Esophagus squamous epithelium (tissue), 5 donors: ENCODE measurements at regions not wholly inside any gene's neighbourhood (a gene's known extent, or its start where the extent isn't known, plus 50 kb on each side); places are given as distances from the start of the nearest gene placed in this dataset.

Experiments used
- DNase-seq: peaks from one replicate; lab custom pipeline; 2025; lab: John Stamatoyannopoulos, UW
- H3K27ac ChIP-seq, 4 donors: fragments of 200-600 bp; sonication (generic); one replicate each; pipeline ENCODE4 v1.5.1; 2016 to 2019; ENCODE audit warnings: mild to moderate bottlenecking in 1 of 4
- H3K27me3 ChIP-seq, 4 donors: fragments of 200-600 bp; sonication (generic); 1 replicate in 3 of 4; 2 replicates in 1 of 4; pipeline versions ENCODE4 v1.5.1 to v1.6.0; 2017 to 2021; ENCODE audit warnings: antibody characterized with exemption in 1 of 4
- H3K36me3 ChIP-seq, 3 donors: fragments of 200-600 bp; sonication (generic); one replicate each; pipeline ENCODE4 v1.5.1; 2016 to 2019
- H3K4me1 ChIP-seq, 3 donors: fragments of 200-600 bp; sonication (generic); one replicate each; pipeline ENCODE4 v1.5.1; 2017 to 2019
- H3K4me3 ChIP-seq, 4 donors: fragments of 200-600 bp; sonication (generic); 1 replicate in 3 of 4; 2 replicates in 1 of 4; pipeline ENCODE4 v1.5.1; 2016 to 2019; ENCODE audit warnings: mild to moderate bottlenecking in 2 of 4, moderate library complexity in 1 of 4
- H3K9me3 ChIP-seq, 3 donors: fragments of 200-600 bp; sonication (generic); one replicate each; pipeline ENCODE4 v1.5.1; 2016 to 2019
- CTCF ChIP-seq, 6 experiments: fragments of 450-650 bp in 4 of 6; fragments of 200-600 bp in 2 of 6; sonication (generic) in 2 of 6; IDR thresholded peaks; one replicate each; pipeline ENCODE4 v1.5.1; 2016 to 2019; ENCODE audit warnings: antibody characterized with exemption in 6 of 6, mild to moderate bottlenecking in 4 of 6, moderate library complexity in 4 of 6
- POLR2A ChIP-seq, 4 donors: fragments of 450-650 bp; IDR thresholded peaks; one replicate each; pipeline ENCODE4 v1.6.1; 2017; ENCODE audit warnings: antibody characterized with exemption in 4 of 4, mild to moderate bottlenecking in 4 of 4, moderate library complexity in 3 of 4
- WGBS, 2 donors: methylation state at CpG; one replicate each; pipeline ENCODE4 v1.1.5; 2018; 5-methylcytosine and 5-hydroxymethylcytosine counted together
- intact Hi-C: fragments of 100-400 bp; cut with DNase I; formaldehyde crosslinking; loops from one replicate; pipeline ENCODE4 v1.15.0; 2022
- donor health status: DM: yes; HTN: yes; CAD: no.

DNA sequence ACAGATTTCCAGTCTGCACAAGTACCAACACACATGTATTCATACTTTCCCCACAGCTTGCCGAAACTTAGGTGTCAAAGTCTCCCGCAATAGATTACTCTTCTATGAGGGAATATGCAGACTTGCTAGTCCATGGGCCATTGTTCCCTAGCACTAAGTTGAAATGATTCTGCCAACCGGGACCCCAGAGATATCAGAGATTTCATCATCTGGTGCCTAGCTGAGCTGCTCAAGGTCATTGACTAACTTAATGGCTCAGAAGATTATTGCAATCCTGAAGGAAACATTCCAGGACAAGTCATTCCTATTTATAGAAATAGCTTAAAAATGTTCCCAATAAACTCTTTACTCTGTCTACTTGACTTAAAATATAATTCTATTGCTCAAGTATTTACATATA, 202.6 kb downstream of the PIK3R1 start:
- Histone ChIP-seq H3K27me3 (no peaks in the 10 kb centered on the region), H3K4me1 (peaks cover 0 to 49% (median 34%) of the 10 kb centered on the region in 3 donors), H3K27ac (peak overlapping the region in 2 of 4 donors; percentile 28 to 52), H3K36me3 (no peaks in the 10 kb centered on the region), H3K9me3 (no peaks in the 10 kb centered on the region), H3K4me3 (no peak overlapping the region)
- intact Hi-C loops: no loop called here
- no peak for TF ChIP-seq POLR2A (IDR thresholded peaks at IDR 0.05)
- TF ChIP-seq CTCF (IDR thresholded peaks at IDR 0.05): no peak
- 37 to 67% methylated on average over 3 of the region's 3 CpGs for WGBS, 2 donors
- DNase-seq: no peak

DNA sequence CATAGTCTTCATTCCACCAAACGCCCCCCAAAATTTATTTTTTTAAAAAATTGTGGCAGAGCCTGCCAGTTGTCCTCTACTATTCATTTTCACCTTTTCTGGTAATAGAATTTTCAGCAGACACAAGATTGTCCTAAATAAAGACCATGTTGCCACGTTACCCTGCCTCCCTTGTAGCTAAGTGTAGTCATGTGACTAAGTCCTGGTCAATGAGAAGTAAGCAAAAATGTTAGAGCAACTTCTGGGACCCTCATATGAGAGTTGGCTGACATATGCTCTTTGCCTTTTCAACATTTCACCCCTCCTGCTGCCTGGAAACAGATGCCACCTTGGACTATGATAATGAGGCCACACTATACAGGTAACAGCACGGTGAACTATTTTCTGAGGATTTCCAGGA, 203.1 kb downstream of the PIK3R1 start:
- WGBS, 2 donors: 83 to 87% methylated on average over 3 of the region's 3 CpGs
- Histone ChIP-seq H3K27ac (peak overlapping the region in 3 of 4 donors; percentile 28 to 52 (median 36)), H3K4me1 (peaks cover 0 to 49% (median 34%) of the 10 kb centered on the region in 3 donors), H3K27me3 (no peaks in the 10 kb centered on the region), H3K9me3 (no peaks in the 10 kb centered on the region), H3K4me3 (no peak overlapping the region), H3K36me3 (no peaks in the 10 kb centered on the region)
- DNase-seq: no peak
- intact Hi-C loops: no loop called here
- TF ChIP-seq POLR2A (IDR thresholded peaks at IDR 0.05) (no peak), CTCF (IDR thresholded peaks at IDR 0.05) (no peak)

- no peak for TF ChIP-seq POLR2A (IDR thresholded peaks at IDR 0.05)
- no peak for TF ChIP-seq CTCF (IDR thresholded peaks at IDR 0.05)
- no peaks in the 10 kb centered on the region for H3K36me3 ChIP-seq
- no peaks in the 10 kb centered on the region for H3K9me3 ChIP-seq
- peak overlapping the region in 3 of 4 donors; percentile 36 to 52 (median 51) for H3K27ac ChIP-seq
- DNase-seq: no peak
- H3K4me3 ChIP-seq: no peak overlapping the region
- 78 to 85% methylated on average over 4 of the region's 4 CpGs for WGBS, 2 donors
- H3K4me1 ChIP-seq: peaks cover 0 to 49% (median 34%) of the 10 kb centered on the region in 3 donors
- H3K27me3 ChIP-seq: no peaks in the 10 kb centered on the region
- intact Hi-C loops: no loop called here
Observed at GRCh38 chr5:68419081-68419636, 203.6 kb downstream of the PIK3R1 start.

DNA sequence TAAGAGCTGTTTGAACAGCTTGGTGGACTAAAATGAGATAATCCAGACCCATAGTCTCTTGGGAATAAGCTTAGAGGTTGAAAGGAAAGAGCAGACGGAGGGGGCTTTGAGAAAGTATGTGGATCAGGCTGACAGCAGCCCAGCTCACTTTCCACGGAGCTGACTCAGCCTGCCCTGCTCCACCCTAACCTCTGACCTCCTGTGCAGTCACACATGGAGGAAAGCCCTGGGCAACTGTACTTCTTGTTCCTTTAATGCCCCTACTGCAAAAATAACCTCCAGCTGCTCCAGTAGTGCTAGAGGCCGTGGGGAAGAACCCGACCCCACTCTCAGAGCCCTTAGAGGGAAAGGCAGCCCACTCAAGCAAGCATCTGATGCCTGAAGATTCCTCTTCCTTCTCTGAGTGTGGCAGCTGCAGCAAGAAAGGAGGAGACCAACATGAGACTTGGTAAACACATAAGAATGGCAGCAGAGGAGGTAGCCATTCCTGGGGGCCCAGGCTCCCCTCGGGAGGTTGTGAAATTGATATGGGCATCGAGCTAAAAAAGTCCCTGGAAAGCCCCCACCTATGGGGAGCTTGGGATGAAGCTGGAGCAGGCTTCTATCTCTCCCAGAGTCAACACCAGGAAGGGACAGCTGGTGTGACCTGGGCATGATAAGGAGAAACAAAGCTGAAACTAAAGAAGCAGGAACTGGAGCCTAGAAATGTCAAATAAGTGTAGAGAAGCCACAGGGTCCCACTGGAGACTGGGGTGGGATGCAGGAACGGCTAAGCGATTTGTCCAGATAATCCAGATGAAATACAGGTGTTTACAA, 204.3 kb downstream of the PIK3R1 start:
- H3K27ac ChIP-seq: peak overlapping the region in 3 of 4 donors; percentile 41 to 52 (median 51)
- no peaks in the 10 kb centered on the region for H3K9me3 ChIP-seq
- no peak for DNase-seq
- no peaks in the 10 kb centered on the region for H3K36me3 ChIP-seq
- WGBS, 2 donors: 52 to 60% methylated on average over 6 to 7 of the region's 8 CpGs
- H3K27me3 ChIP-seq: no peaks in the 10 kb centered on the region
- intact Hi-C loops: no loop called here
- no peak for TF ChIP-seq CTCF (IDR thresholded peaks at IDR 0.05)
- TF ChIP-seq POLR2A (IDR thresholded peaks at IDR 0.05): no peak
- H3K4me3 ChIP-seq: no peak overlapping the region
- H3K4me1 ChIP-seq: peaks cover 3 to 56% (median 38%) of the 10 kb centered on the region in 3 donors
